B cell (primary cell): ENCODE measurements at regions not wholly inside any gene's neighbourhood (a gene's known extent, or its start where the extent isn't known, plus 50 kb on each side); places are given as distances from the start of the nearest gene placed in this dataset.

Experiments used
- ATAC-seq: fragments of 200-7000 bp; cut with Tn5 transposase; one replicate; pipeline ENCODE4 v1.10.0; 2021; ENCODE audit warnings: low read depth, mild to moderate bottlenecking, moderate number of reproducible peaks, moderate library complexity
- CTCF ChIA-PET: fragments of 350-600 bp; sonication (Branson Sonifier 250); formaldehyde crosslinking; loops from one replicate; lab custom pipeline; 2021; ENCODE audit warnings: antibody characterized with exemption, inconsistent platforms; lab: Charles Lee
- POLR2A ChIA-PET: fragments of 350-600 bp; sonication (Branson Sonifier 250); formaldehyde crosslinking; loops from one replicate; lab custom pipeline; 2021; ENCODE audit warnings: antibody characterized with exemption; lab: Charles Lee
- DNase-seq: peaks from one replicate; pipeline ENCODE4 v3.0.0; 2013
- H2AFZ ChIP-seq: 2 replicates; pipeline ENCODE4 v1.6.1; 2012; ENCODE audit warnings: mild to moderate bottlenecking, low read depth, low read length; ENCODE audit not compliant: insufficient read depth, poor library complexity, severe bottlenecking
- H3K27ac ChIP-seq, 2 donors: 1 replicate in 1 of 2; 2 replicates in 1 of 2; pipeline ENCODE4 v1.5.1; 2012 to 2013; ENCODE audit warnings: low read length in 2 of 2, mild to moderate bottlenecking in 2 of 2, moderate library complexity in 1 of 2
- H3K27me3 ChIP-seq, 4 experiments: fragments of 200-600 bp in 1 of 4; sonication (generic) in 1 of 4; replicated peaks in 1 of 4; 1 replicate in 2 of 4; 2 replicates in 2 of 4; pipeline versions ENCODE4 v1.6.1 to v1.7.0; 2013 to 2016; ENCODE audit warnings: low read length in 3 of 4, mild to moderate bottlenecking in 2 of 4, mixed read lengths in 1 of 4, moderate library complexity in 1 of 4; ENCODE audit not compliant: insufficient read depth in 4 of 4, control insufficient read depth in 3 of 4; ENCODE audit errors: control extremely low read depth in 1 of 4
- H3K36me3 ChIP-seq, 2 experiments: replicated peaks in 1 of 2; 1 replicate in 1 of 2; 2 replicates in 1 of 2; pipeline versions ENCODE4 v1.6.1 to v1.7.1; 2013; ENCODE audit warnings: low read length in 1 of 2; ENCODE audit not compliant: insufficient read depth in 2 of 2, control insufficient read depth in 1 of 2; ENCODE audit errors: control extremely low read depth in 1 of 2, extremely low read depth in 1 of 2
- H3K4me1 ChIP-seq, 2 donors: fragments of 200-600 bp in 1 of 2; sonication (generic) in 1 of 2; 1 replicate in 1 of 2; 2 replicates in 1 of 2; pipeline versions ENCODE4 v1.5.1 to v1.6.1; 2013 to 2017; ENCODE audit warnings: low read length in 2 of 2; ENCODE audit not compliant: control insufficient read depth in 2 of 2, insufficient read depth in 2 of 2
- H3K4me2 ChIP-seq: replicated peaks from 2 replicates; pipeline ENCODE3; 2012; ENCODE audit warnings: mild to moderate bottlenecking, low read depth, low read length; ENCODE audit not compliant: poor library complexity, severe bottlenecking
- H3K4me3 ChIP-seq, 5 experiments: fragments of 200-600 bp in 1 of 5; sonication (generic) in 1 of 5; 1 replicate in 3 of 5; 2 replicates in 2 of 5; pipeline versions ENCODE4 v1.5.1 to v1.7.0; 2011 to 2016; ENCODE audit warnings: low read length in 4 of 5, mild to moderate bottlenecking in 4 of 5, low read depth in 2 of 5, control low read depth in 1 of 5, moderate library complexity in 1 of 5; ENCODE audit not compliant: insufficient read depth in 1 of 5; ENCODE audit errors: control extremely low read depth in 1 of 5, extremely low read depth in 1 of 5
- H3K79me2 ChIP-seq: fragments of 200-600 bp; sonication (generic); one replicate; pipeline ENCODE4 v1.6.0; 2016; ENCODE audit warnings: low read length; ENCODE audit not compliant: control insufficient read depth, insufficient read depth
- H3K9ac ChIP-seq: fragments of 200-600 bp; sonication (generic); 2 replicates; pipeline ENCODE4 v1.6.1; 2017; ENCODE audit warnings: mild to moderate bottlenecking, low read length, moderate library complexity
- H3K9me3 ChIP-seq, 3 donors: one replicate each; pipeline versions ENCODE4 v1.6.1 to v1.7.1; 2013; ENCODE audit warnings: low read length in 2 of 3; ENCODE audit not compliant: control insufficient read depth in 2 of 3, insufficient read depth in 1 of 3; ENCODE audit errors: control extremely low read depth in 1 of 3
- H4K20me1 ChIP-seq: 2 replicates; pipeline ENCODE4 v1.6.0; 2012; ENCODE audit warnings: mild to moderate bottlenecking, low read length; ENCODE audit not compliant: insufficient read depth, control insufficient read depth, poor library complexity, severe bottlenecking
- H3K27ac Mint-ChIP-seq: one replicate; pipeline ENCODE4 v1.8.0; 2021; ENCODE audit warnings: mixed read lengths
- H3K27me3 Mint-ChIP-seq: one replicate; pipeline ENCODE4 v1.8.0; 2021; ENCODE audit warnings: mixed read lengths
- H3K4me1 Mint-ChIP-seq: one replicate; pipeline ENCODE4 v1.8.0; 2021; ENCODE audit warnings: mixed read lengths
- H3K4me3 Mint-ChIP-seq: one replicate; pipeline ENCODE4 v1.8.0; 2021; ENCODE audit warnings: mixed read lengths
- H3K9me3 Mint-ChIP-seq: one replicate; pipeline ENCODE4 v1.8.0; 2022; ENCODE audit warnings: mixed read lengths; ENCODE audit not compliant: insufficient read depth
- CTCF ChIP-seq: fragments of 200-600 bp; IDR thresholded peaks from one replicate; pipeline ENCODE4 v1.8.0; 2022; ENCODE audit warnings: antibody characterized with exemption, mild to moderate bottlenecking
- EZH2 ChIP-seq: IDR thresholded peaks from 2 replicates; pipeline ENCODE4 v1.6.1; 2012; ENCODE audit warnings: borderline replicate concordance, low read depth, mild to moderate bottlenecking, moderate library complexity, low read length; ENCODE audit not compliant: insufficient read depth, poor library complexity, severe bottlenecking
- WGBS: methylation state at CpG from one replicate; pipeline ENCODE4 v1.1.5; 2013; ENCODE audit warnings: missing lambda C conversion rate; ENCODE audit not compliant: insufficient coverage; 5-methylcytosine and 5-hydroxymethylcytosine counted together
- intact Hi-C: fragments of 100-400 bp; cut with micrococcal nuclease; formaldehyde crosslinking; loops from one replicate; pipeline ENCODE4 v1.10.0; 2022

- 44% methylated on average over 1 of the region's 2 CpGs for WGBS
- no peak overlapping the region for H3K9ac ChIP-seq
- H3K27me3 ChIP-seq, result peaks cover 0 to 4% (median 0%) of the 10 kb centered on the region in 4 experiments
- H3K4me1 Mint-ChIP-seq, result no peaks in the 10 kb centered on the region
- TF ChIP-seq EZH2, result no peak
- no peak for TF ChIP-seq CTCF
- H3K36me3 ChIP-seq, result no peaks in the 10 kb centered on the region
- H3K9me3 Mint-ChIP-seq, result no peaks in the 10 kb centered on the region
- no peak overlapping the region for H2AFZ ChIP-seq
- DNase-seq (no peak), ATAC-seq (no peak)
- H3K4me1 ChIP-seq, result no peaks in the 10 kb centered on the region
- H3K79me2 ChIP-seq, result no peaks in the 10 kb centered on the region
- POLR2A ChIA-PET, result no interaction called here
- no peaks in the 10 kb centered on the region for H3K9me3 ChIP-seq
- no peaks in the 10 kb centered on the region for H4K20me1 ChIP-seq
- no peak overlapping the region for H3K27ac ChIP-seq
- H3K4me3 ChIP-seq, result no peak overlapping the region
- intact Hi-C loops, result no loop called here
- H3K4me3 Mint-ChIP-seq, result no peak overlapping the region
- H3K4me2 ChIP-seq, result no peak overlapping the region
- H3K27ac Mint-ChIP-seq, result no peak overlapping the region
- CTCF ChIA-PET, result no interaction called here
- peaks cover 9% of the 10 kb centered on the region for H3K27me3 Mint-ChIP-seq
Measured at GRCh38 chr9:115548609-115549260, 430.8 kb upstream of the TNC start.

- ATAC-seq, result no peak
- peaks cover 3% of the 10 kb centered on the region for H3K9me3 Mint-ChIP-seq
Measured at GRCh38 chr9:115551396-115551795, 433.4 kb upstream of the TNC start.

More at GRCh38 chr9:115551396-115551795, 433.4 kb upstream of the TNC start:
- 17% methylated on average over 1 of the region's 2 CpGs for WGBS
- no peaks in the 10 kb centered on the region for H3K79me2 ChIP-seq
- H3K9me3 ChIP-seq, result peaks cover 0 to 11% (median 6%) of the 10 kb centered on the region in 3 donors
- no peak overlapping the region for H2AFZ ChIP-seq
- Mint-ChIP-seq H3K4me1 (no peaks in the 10 kb centered on the region), H3K27ac (no peak overlapping the region), H3K4me3 (no peak overlapping the region), H3K27me3 (peaks cover 8% of the 10 kb centered on the region)
- no peak overlapping the region for H3K4me2 ChIP-seq
- H3K9ac ChIP-seq, result no peak overlapping the region
- peaks cover 0 to 4% (median 0%) of the 10 kb centered on the region in 4 experiments for H3K27me3 ChIP-seq
- no peaks in the 10 kb centered on the region for H3K4me1 ChIP-seq
- no peak for DNase-seq
- no peaks in the 10 kb centered on the region for H4K20me1 ChIP-seq
- intact Hi-C loops, result no loop called here
- POLR2A ChIA-PET, result no interaction called here
- TF ChIP-seq EZH2 (no peak), CTCF (no peak)
- CTCF ChIA-PET, result no interaction called here
- H3K27ac ChIP-seq, result no peak overlapping the region
- H3K4me3 ChIP-seq, result no peak overlapping the region
- no peaks in the 10 kb centered on the region for H3K36me3 ChIP-seq
